Small intestine (tissue), 7 donors: ENCODE measurements at regions not wholly inside any gene's neighbourhood (a gene's known extent, or its start where the extent isn't known, plus 50 kb on each side); places are given as distances from the start of the nearest gene placed in this dataset.

Experiments used
- DNase-seq, 2 donors: peaks; one replicate each; pipeline versions ENCODE4 v3.0.0 to v3.0.0-alpha.2; 2013
- FAIRE-seq: peaks from 2 replicates; lab custom pipeline; 2012; peaks lifted over from hg19 to GRCh38; lab: Jason Lieb, UNC
- H3K27ac ChIP-seq, 3 donors: one replicate each; pipeline ENCODE4 v1.5.1; 2013; ENCODE audit warnings: low read length in 2 of 3, mild to moderate bottlenecking in 2 of 3, control low read depth in 1 of 3, inconsistent platforms in 1 of 3, low read depth in 1 of 3, moderate library complexity in 1 of 3
- H3K27me3 ChIP-seq, 3 donors: one replicate each; pipeline ENCODE4 v1.6.1; 2013; ENCODE audit warnings: low read length in 3 of 3, inconsistent platforms in 1 of 3; ENCODE audit not compliant: control insufficient read depth in 3 of 3, insufficient read depth in 3 of 3
- H3K36me3 ChIP-seq, 3 donors: one replicate each; pipeline ENCODE4 v1.6.1; 2013; ENCODE audit warnings: low read length in 3 of 3, inconsistent platforms in 1 of 3, low read depth in 1 of 3, mild to moderate bottlenecking in 1 of 3, moderate library complexity in 1 of 3; ENCODE audit not compliant: control insufficient read depth in 3 of 3, insufficient read depth in 2 of 3
- H3K4me1 ChIP-seq, 3 donors: one replicate each; pipeline ENCODE4 v1.6.1; 2013; ENCODE audit warnings: low read length in 2 of 3, inconsistent platforms in 1 of 3, low read depth in 1 of 3, mild to moderate bottlenecking in 1 of 3, moderate library complexity in 1 of 3; ENCODE audit not compliant: control insufficient read depth in 3 of 3, insufficient read depth in 2 of 3
- H3K4me3 ChIP-seq, 3 donors: one replicate each; pipeline ENCODE4 v1.5.1; 2013; ENCODE audit warnings: low read length in 3 of 3, control low read depth in 1 of 3, inconsistent platforms in 1 of 3, low read depth in 1 of 3, mild to moderate bottlenecking in 1 of 3, moderate library complexity in 1 of 3
- H3K9me3 ChIP-seq, 2 donors: one replicate each; pipeline ENCODE4 v1.6.1; 2013; ENCODE audit warnings: low read depth in 1 of 2, low read length in 1 of 2; ENCODE audit not compliant: control insufficient read depth in 2 of 2, insufficient read depth in 1 of 2
- whole genome bisulfite sequencing, 3 donors: extraction: QIAGEN DNeasy Blood & Tissue Kit; methylation state at CpG; one replicate each; pipeline ENCODE4 v1.1.7; 2013; 5-methylcytosine and 5-hydroxymethylcytosine counted together
- donor health status: healthy with polysubstance abuse.
- donor health status: control.
- donor health status: control.
- donor health status: Bipolar disorder and iron deficiency.
- donor health status: healthy.

DNA sequence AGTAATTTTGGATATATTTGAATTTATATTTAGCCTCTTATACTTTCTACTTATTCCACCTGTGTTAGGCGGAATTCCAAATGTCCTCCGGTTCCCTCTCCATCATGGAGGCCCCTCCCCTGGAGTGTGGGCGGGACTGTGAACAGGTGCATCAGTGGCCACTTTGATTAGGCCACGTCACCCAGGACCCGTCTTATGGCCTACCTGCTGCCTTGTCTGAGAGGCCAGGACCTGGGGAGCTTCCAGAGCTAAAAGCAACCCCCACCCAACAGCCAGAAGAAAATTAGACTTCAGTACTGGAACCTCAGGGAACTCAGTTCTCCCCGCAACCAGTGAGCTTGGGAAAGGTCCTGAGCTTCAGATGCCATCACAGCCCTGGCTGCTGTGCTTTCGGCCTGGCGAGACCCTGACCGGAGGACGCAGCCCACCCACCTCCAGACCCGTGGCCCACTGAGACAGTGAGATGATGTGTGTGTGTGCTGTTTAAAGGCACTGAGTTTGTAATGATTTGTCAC, 200.2 kb upstream of the SOX1 start:
- DNase-seq (no peak), FAIRE-seq (no peak)
- no peak overlapping the region for H3K27ac ChIP-seq
- H3K36me3 ChIP-seq = no peaks in the 10 kb centered on the region
- WGBS, 3 donors = 65 to 84% (median 75%) methylated on average over 11 of the region's 11 CpGs
- no peaks in the 10 kb centered on the region for H3K4me1 ChIP-seq
- no peak overlapping the region for H3K4me3 ChIP-seq
- no peaks in the 10 kb centered on the region for H3K9me3 ChIP-seq
- H3K27me3 ChIP-seq = no peaks in the 10 kb centered on the region

DNA sequence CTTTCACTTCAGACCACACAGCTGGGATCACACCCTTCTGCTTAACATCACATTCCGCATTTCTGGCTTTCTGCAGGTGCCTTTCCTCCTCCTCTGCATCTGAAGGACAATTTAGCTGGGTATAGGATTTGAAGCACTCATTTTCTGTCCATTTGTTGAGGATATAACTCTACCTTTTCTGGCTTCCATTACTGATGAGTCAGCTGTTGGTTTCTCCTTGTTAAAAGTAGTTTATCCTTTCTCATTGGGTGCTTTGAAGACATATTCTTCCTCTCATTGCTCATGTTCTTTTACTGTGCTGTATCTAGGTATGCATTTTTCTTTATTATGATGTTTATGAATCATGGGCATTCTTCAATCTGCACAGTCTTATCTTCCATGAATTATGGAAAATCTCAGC, 199.3 kb upstream of the SOX1 start:
- H3K9me3 ChIP-seq = no peaks in the 10 kb centered on the region
- DNase-seq = no peak
- H3K27ac ChIP-seq = no peak overlapping the region
- WGBS, 3 donors = 77 to 85% (median 85%) methylated on average over 1 of the region's 1 CpG
- FAIRE-seq = no peak
- no peaks in the 10 kb centered on the region for H3K27me3 ChIP-seq
- no peaks in the 10 kb centered on the region for H3K36me3 ChIP-seq
- H3K4me1 ChIP-seq = no peaks in the 10 kb centered on the region
- no peak overlapping the region for H3K4me3 ChIP-seq

DNA sequence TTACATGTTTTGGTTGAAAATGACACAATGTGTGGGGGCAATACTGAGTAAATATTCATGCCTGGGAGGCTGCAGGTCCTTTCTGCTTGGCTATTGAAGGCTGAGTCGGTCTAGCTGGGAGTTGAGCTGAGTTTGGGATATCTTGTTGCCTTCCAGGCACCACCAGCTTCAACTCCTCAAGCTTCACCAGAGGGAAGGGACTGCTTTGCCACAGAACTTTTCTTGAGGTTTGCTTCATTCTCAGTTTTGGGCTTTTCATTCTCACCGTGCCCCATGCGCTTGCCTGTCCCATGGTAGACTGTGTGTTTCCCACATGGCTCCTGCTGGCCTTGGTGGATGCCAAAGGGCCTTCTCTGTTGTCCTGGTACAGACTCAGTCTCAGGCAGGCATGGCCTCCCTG, 198.2 kb upstream of the SOX1 start:
- Histone ChIP-seq H3K27ac (no peak overlapping the region), H3K4me3 (no peak overlapping the region), H3K36me3 (no peaks in the 10 kb centered on the region), H3K9me3 (no peaks in the 10 kb centered on the region), H3K4me1 (no peaks in the 10 kb centered on the region), H3K27me3 (no peaks in the 10 kb centered on the region)
- FAIRE-seq = no peak
- DNase-seq = no peak
- 88 to 97% (median 90%) methylated on average over 3 of the region's 3 CpGs for WGBS, 3 donors

DNA sequence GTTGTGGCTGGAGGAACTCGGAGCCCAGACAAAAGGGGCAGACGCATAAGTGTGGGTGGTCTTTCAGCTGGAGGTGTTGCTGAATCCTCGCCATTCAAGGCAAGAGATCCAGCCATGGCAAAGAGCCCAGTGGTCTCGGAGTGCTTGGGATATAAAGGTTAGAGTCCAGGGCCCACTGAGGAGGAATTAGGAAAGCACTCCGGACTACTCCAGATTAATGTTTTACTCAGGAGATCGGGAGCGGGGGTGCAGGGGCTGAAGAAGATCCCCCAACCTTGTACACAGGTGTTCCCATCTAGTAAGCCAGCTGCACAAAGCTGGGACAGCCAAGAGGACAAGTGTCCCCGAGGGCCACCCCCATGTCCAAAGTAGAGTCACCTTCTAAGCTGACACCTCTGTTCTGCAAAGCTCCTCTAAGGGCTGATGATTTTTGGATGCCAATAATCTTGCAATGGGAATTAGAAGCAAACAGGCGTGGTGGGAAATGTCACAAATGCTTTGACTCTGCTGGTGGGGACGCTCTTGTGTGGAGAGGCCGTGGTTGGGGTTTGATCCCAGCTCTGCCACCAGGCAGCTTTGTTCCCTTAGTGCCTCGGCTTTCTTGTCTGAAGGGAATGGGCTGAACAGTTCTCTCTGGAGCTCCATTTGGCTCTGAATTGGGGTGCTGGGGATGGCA, 194.3 kb upstream of the SOX1 start:
- FAIRE-seq (no peak), DNase-seq (no peak)
- Histone ChIP-seq H3K4me1 (no peaks in the 10 kb centered on the region), H3K27me3 (no peaks in the 10 kb centered on the region), H3K36me3 (no peaks in the 10 kb centered on the region), H3K9me3 (no peaks in the 10 kb centered on the region), H3K4me3 (no peak overlapping the region), H3K27ac (no peak overlapping the region)
- 71 to 80% (median 74%) methylated on average over 12 of the region's 12 CpGs for WGBS, 3 donors

DNA sequence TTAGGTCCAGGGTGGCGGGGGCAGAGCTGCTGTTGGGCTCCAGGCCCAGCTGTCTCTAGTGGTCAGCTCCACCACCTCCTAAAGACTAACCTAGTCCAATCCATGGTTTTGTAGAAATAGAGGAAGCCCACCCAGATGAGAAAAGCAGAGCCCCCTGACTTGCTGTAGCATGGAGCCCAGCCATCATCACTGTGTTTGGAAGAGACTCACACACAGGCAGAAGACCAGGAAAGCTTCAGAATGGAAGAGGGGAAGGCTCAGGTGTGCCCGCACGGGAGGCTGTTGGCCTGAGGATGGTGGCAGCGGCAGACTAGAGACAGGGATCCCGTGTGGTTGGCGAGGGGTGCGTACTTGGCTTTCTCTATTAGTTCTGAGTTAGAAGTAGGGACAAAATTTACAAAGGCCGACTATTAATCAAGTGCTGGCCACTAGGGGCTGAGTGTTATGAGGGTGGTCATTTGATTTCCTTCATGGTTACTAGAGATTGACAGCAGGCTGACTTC, 193.2 kb upstream of the SOX1 start:
- Histone ChIP-seq H3K4me1 (no peaks in the 10 kb centered on the region), H3K27me3 (no peaks in the 10 kb centered on the region), H3K27ac (no peak overlapping the region), H3K9me3 (no peaks in the 10 kb centered on the region), H3K4me3 (no peak overlapping the region), H3K36me3 (no peaks in the 10 kb centered on the region)
- 85 to 89% (median 89%) methylated on average over 8 of the region's 8 CpGs for WGBS, 3 donors
- no peak for FAIRE-seq
- DNase-seq = no peak

DNA sequence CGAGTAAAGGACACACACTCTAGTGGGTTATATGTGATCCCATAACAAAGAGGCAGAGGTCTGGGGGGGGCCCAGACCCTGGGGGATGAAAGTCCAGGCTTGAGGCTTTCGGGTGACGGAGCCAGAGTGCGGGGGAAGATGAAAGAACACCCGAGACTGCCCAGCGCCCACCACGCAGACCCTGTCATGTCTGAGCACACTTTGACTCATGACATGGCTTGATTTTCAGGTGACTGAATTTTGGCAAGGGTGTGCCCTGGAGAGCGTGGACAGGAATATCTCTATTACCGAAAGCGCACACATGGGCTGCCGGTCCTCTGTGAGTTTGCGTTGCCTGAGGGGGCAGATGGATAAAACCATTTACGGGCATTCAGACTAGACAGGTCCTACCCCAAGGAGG, 192.0 kb upstream of the SOX1 start:
- DNase-seq (no peak), FAIRE-seq (no peak)
- no peaks in the 10 kb centered on the region for H3K9me3 ChIP-seq
- WGBS, 3 donors = 90 to 94% (median 92%) methylated on average over 13 of the region's 13 CpGs
- no peak overlapping the region for H3K27ac ChIP-seq
- no peaks in the 10 kb centered on the region for H3K27me3 ChIP-seq
- H3K36me3 ChIP-seq = no peaks in the 10 kb centered on the region
- H3K4me1 ChIP-seq = no peaks in the 10 kb centered on the region
- H3K4me3 ChIP-seq = no peak overlapping the region

DNA sequence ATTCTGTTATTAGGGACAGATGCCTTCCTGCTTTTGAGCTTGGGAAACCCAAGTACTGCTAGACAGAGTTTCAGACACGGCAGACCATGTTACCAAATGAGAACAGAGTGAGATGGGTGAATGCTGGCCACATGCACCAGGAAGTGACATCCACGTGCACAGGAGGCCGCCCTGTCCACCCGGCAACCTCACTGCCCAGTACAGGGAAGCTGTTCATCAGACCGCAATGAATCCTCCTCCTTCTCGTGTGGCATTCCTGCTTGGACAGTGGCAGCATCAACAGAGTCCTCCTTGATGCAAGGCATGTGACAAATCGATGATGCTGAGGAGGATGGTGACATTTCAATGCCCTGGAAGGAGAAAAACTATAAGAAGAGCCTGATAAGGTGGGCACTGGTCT, 191.0 kb upstream of the SOX1 start:
- H3K36me3 ChIP-seq = no peaks in the 10 kb centered on the region
- FAIRE-seq (no peak), DNase-seq (no peak)
- H3K9me3 ChIP-seq = no peaks in the 10 kb centered on the region
- no peaks in the 10 kb centered on the region for H3K27me3 ChIP-seq
- no peak overlapping the region for H3K4me3 ChIP-seq
- no peaks in the 10 kb centered on the region for H3K4me1 ChIP-seq
- H3K27ac ChIP-seq = no peak overlapping the region
- WGBS, 3 donors = 62 to 72% (median 67%) methylated on average over 7 of the region's 7 CpGs

DNA sequence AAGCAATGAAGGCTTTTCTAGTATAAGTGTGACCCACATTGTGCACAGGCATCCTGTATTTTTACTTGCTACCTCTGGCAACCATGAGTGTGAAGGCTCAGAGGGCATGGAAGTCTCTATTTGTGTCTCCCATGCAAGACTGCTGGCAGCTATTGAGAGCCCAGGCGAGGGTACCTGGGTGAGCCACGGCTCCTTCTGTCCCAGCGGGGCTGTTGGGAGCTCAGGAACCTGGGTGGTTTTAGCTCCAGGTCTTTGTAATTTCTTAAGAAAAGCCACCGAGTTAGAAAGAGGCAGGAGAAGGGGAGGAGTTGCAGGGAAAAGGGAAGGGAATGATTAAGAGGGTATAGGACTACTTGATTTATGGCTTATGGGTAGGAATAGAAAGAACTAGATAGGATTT, 190.4 kb upstream of the SOX1 start:
- no peaks in the 10 kb centered on the region for H3K27me3 ChIP-seq
- no peak overlapping the region for H3K4me3 ChIP-seq
- H3K27ac ChIP-seq = no peak overlapping the region
- 65 to 68% (median 67%) methylated on average over 4 of the region's 4 CpGs for WGBS, 3 donors
- FAIRE-seq (no peak), DNase-seq (no peak)
- no peaks in the 10 kb centered on the region for H3K36me3 ChIP-seq
- no peaks in the 10 kb centered on the region for H3K4me1 ChIP-seq
- H3K9me3 ChIP-seq = no peaks in the 10 kb centered on the region

DNA sequence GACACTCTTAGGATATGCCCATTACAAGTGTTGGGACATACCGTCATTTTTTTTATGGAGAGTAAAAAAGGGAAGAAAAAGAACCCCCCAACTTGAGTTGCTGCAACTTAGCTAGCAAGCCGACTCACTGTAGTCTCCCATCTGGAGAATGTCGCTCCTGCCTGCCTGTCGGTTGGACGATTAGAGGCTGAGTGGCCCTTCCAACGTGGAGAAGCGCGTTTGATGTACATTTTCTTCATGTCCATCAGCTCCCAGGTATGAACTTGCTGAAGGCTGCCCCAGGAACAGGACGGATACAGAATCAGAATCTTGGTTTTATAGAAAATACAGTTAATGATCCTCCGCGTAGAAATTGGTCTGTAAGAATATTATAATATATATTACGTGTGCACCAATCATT, 189.0 kb upstream of the SOX1 start:
- no peaks in the 10 kb centered on the region for H3K36me3 ChIP-seq
- H3K9me3 ChIP-seq = no peaks in the 10 kb centered on the region
- H3K27ac ChIP-seq = no peak overlapping the region
- H3K27me3 ChIP-seq = no peaks in the 10 kb centered on the region
- FAIRE-seq (no peak), DNase-seq (no peak)
- H3K4me1 ChIP-seq = no peaks in the 10 kb centered on the region
- no peak overlapping the region for H3K4me3 ChIP-seq
- 78 to 90% (median 87%) methylated on average over 12 of the region's 12 CpGs for WGBS, 3 donors
